A549 (cell line): ENCODE measurements at regions not wholly inside any gene's neighbourhood (a gene's known extent, or its start where the extent isn't known, plus 50 kb on each side); places are given as distances from the start of the nearest gene placed in this dataset.
A peak's percentile ranks its signal among the peaks of the same experiment; 100 is the strongest.

ENCODE experiments used
- ATAC-seq, 2 experiments: fragments of 200-7000 bp in 1 of 2; fragments of >200 bp in 1 of 2; cut with Nextera tagmentation in 1 of 2; cut with Tn5 transposase in 1 of 2; 3 replicates each; pipeline versions ENCODE4 v1.8.0 to v1.9.1; 2018 to 2020; ENCODE audit warnings: mild to moderate bottlenecking in 1 of 2, moderate library complexity in 1 of 2
- CTCF ChIA-PET: fragments of 300-600 bp; sonication (Branson Sonifier 250); formaldehyde crosslinking; extraction: SDS; loops from one replicate; lab custom pipeline; 2021; ENCODE audit warnings: antibody characterized with exemption, inconsistent platforms; lab: Yijun Ruan, JAX
- POLR2A ChIA-PET: fragments of 350-600 bp; formaldehyde crosslinking; extraction: SDS; loops from one replicate; lab custom pipeline; 2021; ENCODE audit warnings: antibody characterized with exemption, inconsistent platforms; lab: Yijun Ruan, JAX
- DNase-seq, 2 experiments: peaks; one replicate each; pipeline versions ENCODE4 v3.0.0 to v3.0.0-alpha.2; 2011 to 2016; ENCODE audit warnings: low read depth in 1 of 2, low spot score in 1 of 2
- FAIRE-seq: peaks from 2 replicates; lab custom pipeline; 2011; peaks lifted over from hg19 to GRCh38; lab: Jason Lieb, UNC
- H3K27ac ChIP-seq, 2 experiments: fragments of >200 bp; sonication (Bioruptor Twin); formaldehyde crosslinking; 3 replicates each; pipeline ENCODE4 v1.5.1; 2016 to 2017
- H3K4me1 ChIP-seq: fragments of >200 bp; sonication (Bioruptor Twin); formaldehyde crosslinking; 3 replicates; pipeline ENCODE4 v1.6.1; 2016
- H3K4me2 ChIP-seq: fragments of >200 bp; sonication (Bioruptor Twin); formaldehyde crosslinking; 3 replicates; pipeline ENCODE4 v1.6.1; 2016
- H3K4me3 ChIP-seq: fragments of >200 bp; sonication (Bioruptor Twin); formaldehyde crosslinking; 3 replicates; pipeline ENCODE4 v1.5.1; 2016
- H3K9me3 ChIP-seq: fragments of >200 bp; sonication (Bioruptor Twin); formaldehyde crosslinking; 3 replicates; pipeline ENCODE4 v1.6.1; 2016
- BHLHE40 ChIP-seq: IDR thresholded peaks from 2 replicates; pipeline ENCODE4 v1.6.1; 2012; ENCODE audit warnings: low read depth, low read length, inconsistent platforms
- CBX2 ChIP-seq: fragments of 200-600 bp; sonication (generic); IDR thresholded peaks from 2 replicates; pipeline ENCODE4 v1.6.1; 2016; ENCODE audit warnings: low read depth, mild to moderate bottlenecking, borderline replicate concordance
- CBX8 ChIP-seq: fragments of 200-600 bp; sonication (generic); IDR thresholded peaks from 2 replicates; pipeline ENCODE4 v1.6.1; 2016
- CEBPB ChIP-seq, 2 experiments: fragments of >200 bp in 1 of 2; sonication (Bioruptor Twin) in 1 of 2; formaldehyde crosslinking in 1 of 2; IDR thresholded peaks; 2 replicates each; pipeline ENCODE4 v1.6.1; 2012 to 2016
- CHD2 ChIP-seq: fragments of 150-350 bp; IDR thresholded peaks from 2 replicates; pipeline ENCODE4 v1.6.1; 2014; ENCODE audit warnings: low read length; ENCODE audit not compliant: partially characterized antibody
- CTCF ChIP-seq: fragments of >200 bp; sonication (Bioruptor Twin); formaldehyde crosslinking; IDR thresholded peaks from 3 replicates; pipeline ENCODE4 v1.5.1; 2016
- E2F6 ChIP-seq: IDR thresholded peaks from 2 replicates; pipeline ENCODE4 v1.6.1; 2012; ENCODE audit warnings: low read depth, borderline replicate concordance
- EHF ChIP-seq: fragments of 250-450 bp; sonication (Bioruptor Pico); IDR thresholded peaks from 2 replicates; pipeline ENCODE4 v1.5.0; 2020; ENCODE audit warnings: mild to moderate bottlenecking
- EHMT2 ChIP-seq: fragments of 200-600 bp; sonication (generic); IDR thresholded peaks from 2 replicates; pipeline ENCODE4 v1.6.1; 2016; ENCODE audit warnings: antibody characterized with exemption, low read depth, mild to moderate bottlenecking, moderate library complexity
- EP300 ChIP-seq, 2 experiments: fragments of >200 bp; sonication (Bioruptor Twin); formaldehyde crosslinking; IDR thresholded peaks; 2 replicates in 1 of 2; 3 replicates in 1 of 2; pipeline ENCODE4 v1.6.1; 2016 to 2017
- FOSB ChIP-seq: fragments of 250-450 bp; sonication (Bioruptor Pico); IDR thresholded peaks from 2 replicates; pipeline ENCODE4 v1.5.0; 2020; ENCODE audit warnings: mild to moderate bottlenecking, moderate library complexity
- FOSL2 ChIP-seq, 2 experiments: fragments of 450-650 bp in 1 of 2; fragments of >200 bp in 1 of 2; sonication (Bioruptor Twin) in 1 of 2; formaldehyde crosslinking; IDR thresholded peaks; 2 replicates each; pipeline versions ENCODE4 v1.5.0 to v1.6.1; 2016 to 2020; ENCODE audit warnings: mild to moderate bottlenecking in 1 of 2, moderate library complexity in 1 of 2
- FOXS1 ChIP-seq: fragments of 250-450 bp; sonication (Bioruptor Pico); IDR thresholded peaks from 2 replicates; pipeline ENCODE4 v1.5.0; 2020; ENCODE audit warnings: mild to moderate bottlenecking, moderate library complexity
- HES2 ChIP-seq: fragments of >200 bp; sonication (Bioruptor Twin); formaldehyde crosslinking; IDR thresholded peaks from 2 replicates; pipeline ENCODE4 v1.6.1; 2016
- HEYL ChIP-seq: fragments of 250-450 bp; sonication (Bioruptor Pico); IDR thresholded peaks from 2 replicates; pipeline ENCODE4 v1.8.0; 2021; ENCODE audit warnings: mild to moderate bottlenecking, moderate library complexity
- HOXA7 ChIP-seq: fragments of 250-450 bp; sonication (Bioruptor Pico); IDR thresholded peaks from 2 replicates; pipeline ENCODE4 v1.5.0; 2020; ENCODE audit warnings: mild to moderate bottlenecking, moderate library complexity
- HOXB13 ChIP-seq: fragments of 250-450 bp; sonication (Bioruptor Pico); IDR thresholded peaks from 2 replicates; pipeline ENCODE4 v1.5.0; 2020; ENCODE audit warnings: low read depth, mild to moderate bottlenecking, moderate library complexity
- JUNB ChIP-seq: fragments of >200 bp; sonication (Bioruptor Twin); formaldehyde crosslinking; IDR thresholded peaks from 2 replicates; pipeline ENCODE4 v1.6.1; 2016
- MAFK ChIP-seq: fragments of 450-650 bp; IDR thresholded peaks from 2 replicates; pipeline ENCODE4 v1.6.1; 2014; ENCODE audit not compliant: partially characterized antibody
- MAX ChIP-seq: IDR thresholded peaks from 2 replicates; pipeline ENCODE4 v1.6.1; 2012
- NPAS2 ChIP-seq: fragments of 250-450 bp; sonication (Bioruptor Pico); IDR thresholded peaks from 2 replicates; pipeline ENCODE4 v1.8.0; 2022; ENCODE audit warnings: mild to moderate bottlenecking, moderate library complexity, borderline replicate concordance
- NR3C1 ChIP-seq: fragments of >200 bp; sonication (Bioruptor Twin); formaldehyde crosslinking; IDR thresholded peaks from 3 replicates; pipeline ENCODE4 v1.6.1; 2017
- RARB ChIP-seq: fragments of 250-450 bp; sonication (Bioruptor Pico); IDR thresholded peaks from 2 replicates; pipeline ENCODE4 v1.8.0; 2021; ENCODE audit warnings: mild to moderate bottlenecking, moderate library complexity
- RCOR1 ChIP-seq: fragments of 150-350 bp; IDR thresholded peaks from 2 replicates; pipeline ENCODE4 v1.6.1; 2014; ENCODE audit warnings: antibody characterized with exemption, low read length, low read depth
- RFX5 ChIP-seq: fragments of 450-650 bp; IDR thresholded peaks from 2 replicates; pipeline ENCODE4 v1.7.1; 2014; ENCODE audit warnings: antibody characterized with exemption, mild to moderate bottlenecking, moderate library complexity
- RNF2 ChIP-seq: fragments of 200-600 bp; sonication (generic); IDR thresholded peaks from 2 replicates; pipeline ENCODE4 v1.6.1; 2016; ENCODE audit warnings: low read depth, mild to moderate bottlenecking, antibody characterized with exemption, moderate library complexity, borderline replicate concordance
- SMC3 ChIP-seq: fragments of >200 bp; sonication (Bioruptor Twin); formaldehyde crosslinking; IDR thresholded peaks from 3 replicates; pipeline ENCODE4 v1.6.1; 2018; ENCODE audit warnings: inconsistent platforms
- SREBF2 ChIP-seq: fragments of 450-650 bp; IDR thresholded peaks from 2 replicates; pipeline ENCODE4 v1.6.1; 2014; ENCODE audit warnings: mild to moderate bottlenecking, moderate library complexity
- TFCP2L1 ChIP-seq: fragments of 250-450 bp; sonication (Bioruptor Pico); IDR thresholded peaks from 2 replicates; pipeline ENCODE4 v1.5.0; 2021; ENCODE audit warnings: mild to moderate bottlenecking
- ZC3H11A ChIP-seq: fragments of 450-650 bp; IDR thresholded peaks from 2 replicates; pipeline ENCODE4 v1.6.1; 2014; ENCODE audit warnings: antibody characterized with exemption, mild to moderate bottlenecking
- ZFP36 ChIP-seq: fragments of 450-650 bp; IDR thresholded peaks from 2 replicates; pipeline ENCODE4 v1.6.1; 2014; ENCODE audit warnings: borderline replicate concordance; ENCODE audit not compliant: partially characterized antibody
- ZSCAN20 ChIP-seq: fragments of 250-450 bp; sonication (Bioruptor Pico); IDR thresholded peaks from 2 replicates; pipeline ENCODE4 v1.8.0; 2022; ENCODE audit warnings: mild to moderate bottlenecking, moderate library complexity
- WGBS: methylation state at CpG from one replicate; pipeline ENCODE4 v1.1.6; 2017; ENCODE audit errors: missing lambda C conversion rate; 5-methylcytosine and 5-hydroxymethylcytosine counted together

GRCh38 chr5:90279091-90279490 lies 130.5 kb downstream of the CETN3 start (continued):
- no peak for TF ChIP-seq MAX
- TF ChIP-seq EHF (CRISPR knock-in tag) = no peak
- TF ChIP-seq RFX5 = no peak

- WGBS = 20% methylated on average over 2 of the region's 2 CpGs
- no peak overlapping the region for H3K4me2 ChIP-seq
- no peak overlapping the region for H3K4me3 ChIP-seq
- H3K9me3 ChIP-seq = no peaks in the 10 kb centered on the region
- no peak for TF ChIP-seq CBX2
- no peak for TF ChIP-seq HOXA7 (CRISPR knock-in tag)
- ATAC-seq (no peak), FAIRE-seq (no peak), DNase-seq (no peak)
- CTCF ChIA-PET = interaction anchor here (1.7 kb wide), 1 partner anchor 9 kb away, joined by 6 read pairs; no protein-coding TSS in a partner anchor
- POLR2A ChIA-PET = no interaction called here
- H3K4me1 ChIP-seq = no peaks in the 10 kb centered on the region
- no peak overlapping the region for H3K27ac ChIP-seq
Measured at GRCh38 chr5:90274216-90274615, 135.3 kb downstream of the CETN3 start.

- ChIA-PET POLR2A (no interaction called here), CTCF (interaction anchor here (0.8 to 5.8 kb wide), 3 partner anchors 12 to 1538 kb away, joined by 3 to 92 read pairs (median 3); no protein-coding TSS in a partner anchor)
- TF ChIP-seq RFX5 (no peak), HOXA7 (CRISPR knock-in tag) (no peak), NR3C1 (no peak), ZC3H11A (no peak), RNF2 (no peak), MAFK (no peak), SMC3 (no peak), FOXS1 (CRISPR knock-in tag) (no peak), CBX2 (no peak), TFCP2L1 (no peak), HOXB13 (CRISPR knock-in tag) (no peak), RARB (CRISPR knock-in tag) (no peak), CTCF (no peak), FOSL2 (IDR thresholded peaks at IDR 0.05) (no peak), FOSL2 (CRISPR knock-in tag; IDR thresholded peaks at IDR 0.05) (no peak), CHD2 (no peak), CBX8 (no peak), EHMT2 (no peak), ZFP36 (no peak), EP300 (IDR thresholded peaks at IDR 0.05) (no peak), SREBF2 (no peak)
- no peak overlapping the region for H3K4me3 ChIP-seq
- no peak overlapping the region for H3K4me2 ChIP-seq
- no peaks in the 10 kb centered on the region for H3K9me3 ChIP-seq
- FAIRE-seq (peak; percentile 23), DNase-seq (no peak), ATAC-seq (no peak)
- no peaks in the 10 kb centered on the region for H3K4me1 ChIP-seq
- WGBS = 42% methylated on average over 8 of the region's 8 CpGs
- H3K27ac ChIP-seq = no peak overlapping the region
Measured at GRCh38 chr5:90267646-90268045, 141.9 kb downstream of the CETN3 start.

GRCh38 chr5:90265545-90265857 lies 144.1 kb downstream of the CETN3 start:
- CTCF ChIA-PET = interaction anchor here (0.6 to 5.8 kb wide), 25 partner anchors 8 to 1551 kb away, joined by 3 to 92 read pairs (median 3); partner anchors contain the start of gene LYSMD3
- FAIRE-seq = no peak

More at GRCh38 chr5:90265545-90265857, 144.1 kb downstream of the CETN3 start:
- ATAC-seq = no peak
- H3K27ac ChIP-seq = no peak overlapping the region
- TF ChIP-seq BHLHE40 (no peak), SREBF2 (no peak), RCOR1 (no peak), TFCP2L1 (no peak), FOSB (CRISPR knock-in tag) (no peak), RNF2 (no peak), JUNB (no peak), ZFP36 (no peak), HEYL (CRISPR knock-in tag) (no peak), ZSCAN20 (CRISPR knock-in tag) (no peak), FOSL2 (IDR thresholded peaks at IDR 0.05) (no peak), FOSL2 (CRISPR knock-in tag; IDR thresholded peaks at IDR 0.05) (no peak), NR3C1 (no peak), E2F6 (no peak), HES2 (no peak), CBX2 (no peak), MAX (no peak), RFX5 (no peak), CEBPB (IDR thresholded peaks at IDR 0.05) (no peak), NPAS2 (CRISPR knock-in tag) (no peak), FOXS1 (CRISPR knock-in tag) (no peak)
- POLR2A ChIA-PET = no interaction called here
- no peaks in the 10 kb centered on the region for H3K4me1 ChIP-seq
- no peaks in the 10 kb centered on the region for H3K9me3 ChIP-seq
- WGBS = 0% methylated on average over 1 of the region's 1 CpG
- no peak overlapping the region for H3K4me2 ChIP-seq
- DNase-seq = no peak
- H3K4me3 ChIP-seq = no peak overlapping the region
